Midbrain (tissue), 1 donor: ENCODE measurements at regions not wholly inside any gene's neighbourhood (a gene's known extent, or its start where the extent isn't known, plus 50 kb on each side); places are given as distances from the start of the nearest gene placed in this dataset.
"Not testable (repeated sequence)": the region's sequence is repeated elsewhere in the genome, so short reads cannot be mapped to it uniquely, and the experiment has no call there.

Experiments
- DNase-seq: peaks from one replicate; lab custom pipeline; 2025; lab: John Stamatoyannopoulos, UW

- DNase-seq, result no peak
Measured at GRCh38 chr4:170591076-170591475, 501.3 kb upstream of the AADAT start.

- no peak for DNase-seq
Measured at GRCh38 chr4:170589597-170590191, 499.9 kb upstream of the AADAT start.

GRCh38 chr4:170581969-170582368 lies 492.2 kb upstream of the AADAT start:
- DNase-seq, result no peak

- no peak for DNase-seq
Measured at GRCh38 chr4:170581322-170581721, 491.6 kb upstream of the AADAT start.

- no peak for DNase-seq
Measured at GRCh38 chr4:170580651-170581050, 490.9 kb upstream of the AADAT start.

GRCh38 chr4:170538821-170539473 lies 449.2 kb upstream of the AADAT start:
- no peak for DNase-seq

GRCh38 chr4:170529748-170530722 lies 440.3 kb upstream of the AADAT start:
- no peak for DNase-seq

GRCh38 chr4:170526471-170526870 lies 436.7 kb upstream of the AADAT start:
- DNase-seq, result no peak

- no peak for DNase-seq
Measured at GRCh38 chr4:170522427-170522970, 432.7 kb upstream of the AADAT start.

GRCh38 chr4:170497689-170498088 lies 407.9 kb upstream of the AADAT start:
- DNase-seq, result no peak

GRCh38 chr4:170497112-170497511 lies 407.4 kb upstream of the AADAT start:
- no peak for DNase-seq

- no peak for DNase-seq
Measured at GRCh38 chr4:170491981-170492380, 402.2 kb upstream of the AADAT start.

- DNase-seq, result no peak
Measured at GRCh38 chr4:170476351-170476750, 386.6 kb upstream of the AADAT start.

- DNase-seq, result no peak
Measured at GRCh38 chr4:170465429-170465828, 375.7 kb upstream of the AADAT start.

- DNase-seq, result no peak
Measured at GRCh38 chr4:170464614-170465197, 374.9 kb upstream of the AADAT start.

GRCh38 chr4:170446782-170447181 lies 357.0 kb upstream of the AADAT start:
- DNase-seq, result no peak

- DNase-seq, result not testable (repeated sequence)
Measured at GRCh38 chr4:170441146-170441545, 351.4 kb upstream of the AADAT start.

- DNase-seq, result no peak
Measured at GRCh38 chr4:170428929-170429328, 339.2 kb upstream of the AADAT start.

GRCh38 chr4:170425521-170426143 lies 335.9 kb upstream of the AADAT start:
- no peak for DNase-seq

- DNase-seq, result no peak
Measured at GRCh38 chr4:170425040-170425439, 335.3 kb upstream of the AADAT start.

GRCh38 chr4:170423137-170423536 lies 333.4 kb upstream of the AADAT start:
- no peak for DNase-seq

GRCh38 chr4:170420255-170420693 lies 330.5 kb upstream of the AADAT start:
- no peak for DNase-seq
